ENCODE measurements at regions not wholly inside any gene's neighbourhood (a gene's known extent, or its start where the extent isn't known, plus 50 kb on each side); places are given as distances from the start of the nearest gene placed in this dataset.

DNA sequence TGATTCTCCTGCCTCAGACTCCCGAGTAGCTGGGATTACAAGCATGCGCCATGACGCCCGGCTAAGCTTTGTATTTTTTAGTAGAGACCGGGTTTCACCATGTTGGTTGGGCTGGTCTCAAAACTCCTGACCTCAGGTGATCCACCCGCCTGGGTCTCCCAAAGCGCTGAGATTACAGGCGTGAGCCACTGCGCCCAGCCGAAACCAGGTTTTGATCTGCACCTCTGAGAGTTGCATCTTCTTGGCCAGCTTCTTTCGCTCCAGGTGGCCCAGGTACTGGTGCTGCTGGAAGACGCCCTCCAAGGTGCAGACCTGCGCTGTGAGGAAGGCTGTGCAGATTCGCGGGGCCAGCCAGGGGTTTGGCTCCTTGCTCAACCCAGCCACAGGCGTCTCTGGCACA lies 275.4 kb upstream of the LRRC3B start:
- no peak overlapping the region for H3K27ac ChIP-seq
- no peaks in the 10 kb centered on the region for H3K4me1 ChIP-seq
- no peaks in the 10 kb centered on the region for H3K36me3 ChIP-seq
- H3K4me3 ChIP-seq, result no peak overlapping the region
- H3K9me3 ChIP-seq, result peaks cover 0 to 15% (median 0%) of the 10 kb centered on the region in 3 donors
- intact Hi-C loops (cut with DNase I), result no loop called here
- TF ChIP-seq POLR2A (IDR thresholded peaks at IDR 0.05), result no peak
- TF ChIP-seq, protein P1, sequence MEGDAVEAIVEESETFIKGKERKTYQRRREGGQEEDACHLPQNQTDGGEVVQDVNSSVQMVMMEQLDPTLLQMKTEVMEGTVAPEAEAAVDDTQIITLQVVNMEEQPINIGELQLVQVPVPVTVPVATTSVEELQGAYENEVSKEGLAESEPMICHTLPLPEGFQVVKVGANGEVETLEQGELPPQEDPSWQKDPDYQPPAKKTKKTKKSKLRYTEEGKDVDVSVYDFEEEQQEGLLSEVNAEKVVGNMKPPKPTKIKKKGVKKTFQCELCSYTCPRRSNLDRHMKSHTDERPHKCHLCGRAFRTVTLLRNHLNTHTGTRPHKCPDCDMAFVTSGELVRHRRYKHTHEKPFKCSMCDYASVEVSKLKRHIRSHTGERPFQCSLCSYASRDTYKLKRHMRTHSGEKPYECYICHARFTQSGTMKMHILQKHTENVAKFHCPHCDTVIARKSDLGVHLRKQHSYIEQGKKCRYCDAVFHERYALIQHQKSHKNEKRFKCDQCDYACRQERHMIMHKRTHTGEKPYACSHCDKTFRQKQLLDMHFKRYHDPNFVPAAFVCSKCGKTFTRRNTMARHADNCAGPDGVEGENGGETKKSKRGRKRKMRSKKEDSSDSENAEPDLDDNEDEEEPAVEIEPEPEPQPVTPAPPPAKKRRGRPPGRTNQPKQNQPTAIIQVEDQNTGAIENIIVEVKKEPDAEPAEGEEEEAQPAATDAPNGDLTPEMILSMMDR (IDR thresholded peaks at IDR 0.05), result no peak
- DNase-seq, result no peak
- 88 to 95% methylated on average over 9 to 11 of the region's 16 CpGs for WGBS, 2 donors
- no peaks in the 10 kb centered on the region for H3K27me3 ChIP-seq

DNA sequence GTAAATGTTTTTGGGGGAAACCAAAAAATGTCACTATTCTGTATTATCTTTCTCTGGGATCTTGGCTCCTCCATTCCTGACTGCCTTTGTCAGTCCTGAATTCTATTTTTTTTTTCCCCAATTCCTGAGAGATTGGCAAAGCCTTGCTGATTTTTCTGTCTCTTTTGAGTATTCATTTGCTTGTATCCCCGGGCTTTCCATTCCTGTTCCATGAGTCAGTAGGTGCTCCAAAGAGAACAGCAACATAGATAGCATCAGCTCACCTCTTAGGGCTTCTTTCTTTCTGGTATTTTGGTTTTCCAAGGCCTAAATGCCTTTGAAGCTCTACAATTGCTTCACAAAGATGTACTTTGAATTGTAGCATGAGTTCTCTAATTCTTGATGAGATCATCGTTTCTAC lies 271.7 kb upstream of the LRRC3B start:
- Histone ChIP-seq H3K36me3 (no peaks in the 10 kb centered on the region), H3K4me1 (no peaks in the 10 kb centered on the region), H3K4me3 (no peak overlapping the region), H3K27me3 (no peaks in the 10 kb centered on the region), H3K27ac (no peak overlapping the region), H3K9me3 (peaks cover 0 to 15% (median 0%) of the 10 kb centered on the region in 3 donors)
- intact Hi-C loops (cut with DNase I), result no loop called here
- no peak for TF ChIP-seq POLR2A (IDR thresholded peaks at IDR 0.05)
- TF ChIP-seq, protein P1 (IDR thresholded peaks at IDR 0.05), result no peak
- DNase-seq, result no peak
- 64 to 72% methylated on average over 2 of the region's 2 CpGs for WGBS, 2 donors

- DNase-seq, result no peak
These were observed 269.5 kb upstream of the LRRC3B start for GRCh38 chr3:26353097-26353496.

DNA sequence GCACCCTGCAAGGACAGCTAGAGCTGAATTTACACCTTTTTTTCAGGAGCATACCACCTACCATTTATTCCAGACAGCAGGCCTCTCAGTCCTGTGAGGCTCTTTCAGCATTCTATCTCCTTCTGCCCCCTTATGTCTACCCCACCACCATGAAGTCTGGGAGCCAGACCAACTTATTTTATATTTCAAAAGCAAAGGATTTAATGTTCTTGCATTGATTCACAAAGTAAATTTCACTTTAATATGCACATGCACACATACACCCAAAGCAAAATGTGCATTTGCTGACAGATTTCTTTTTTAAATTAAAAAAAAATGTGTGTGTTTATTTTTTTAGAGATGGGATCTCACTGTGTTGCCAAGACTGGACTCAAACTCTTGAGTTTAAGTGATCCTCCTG lies 264.2 kb upstream of the LRRC3B start:
- H3K4me3 ChIP-seq, result no peak overlapping the region

More at GRCh38 chr3:26353097-26353496, 269.5 kb upstream of the LRRC3B start:
- Histone ChIP-seq H3K27ac (no peak overlapping the region), H3K9me3 (peaks cover 0 to 15% (median 0%) of the 10 kb centered on the region in 3 donors), H3K4me3 (no peak overlapping the region), H3K36me3 (no peaks in the 10 kb centered on the region), H3K27me3 (no peaks in the 10 kb centered on the region), H3K4me1 (no peaks in the 10 kb centered on the region)
- TF ChIP-seq, protein P1 (IDR thresholded peaks at IDR 0.05), result no peak
- no peak for TF ChIP-seq POLR2A (IDR thresholded peaks at IDR 0.05)
- intact Hi-C loops (cut with DNase I), result no loop called here

DNA sequence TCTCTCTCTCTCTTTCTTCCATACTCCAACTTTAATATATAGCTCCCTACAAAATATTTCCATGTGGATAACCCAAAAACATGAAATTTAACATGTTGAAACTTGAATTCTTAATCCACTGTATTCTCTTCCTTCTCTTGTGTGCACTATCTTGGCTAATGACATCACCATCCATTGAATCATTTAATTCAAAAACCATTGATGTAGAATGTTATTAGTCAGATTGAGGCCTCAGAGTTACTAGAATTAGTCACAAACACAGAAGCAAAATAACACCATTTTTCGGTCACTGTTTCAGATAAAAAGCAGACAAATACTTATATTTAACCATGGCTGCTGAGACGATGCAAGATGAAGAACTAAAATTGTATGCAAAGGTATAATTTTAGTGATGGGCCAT lies 256.9 kb upstream of the LRRC3B start:
- Histone ChIP-seq H3K4me3 (no peak overlapping the region), H3K4me1 (no peaks in the 10 kb centered on the region), H3K36me3 (no peaks in the 10 kb centered on the region), H3K27ac (no peak overlapping the region), H3K27me3 (no peaks in the 10 kb centered on the region), H3K9me3 (no peaks in the 10 kb centered on the region)
- intact Hi-C loops (cut with DNase I), result no loop called here
- TF ChIP-seq POLR2A (IDR thresholded peaks at IDR 0.05), result no peak
- TF ChIP-seq, protein P1 (IDR thresholded peaks at IDR 0.05), result no peak
- WGBS, 2 donors, result 65 to 79% methylated on average over 2 of the region's 2 CpGs
- no peak for DNase-seq

More for the DNA sequence above, 264.2 kb upstream of the LRRC3B start:
- no peak overlapping the region for H3K27ac ChIP-seq
- H3K27me3 ChIP-seq, result no peaks in the 10 kb centered on the region
- DNase-seq, result no peak
- no peak for TF ChIP-seq POLR2A (IDR thresholded peaks at IDR 0.05)
- TF ChIP-seq, protein P1 (IDR thresholded peaks at IDR 0.05), result no peak
- no peaks in the 10 kb centered on the region for H3K9me3 ChIP-seq
- intact Hi-C loops (cut with DNase I), result no loop called here
- H3K36me3 ChIP-seq, result no peaks in the 10 kb centered on the region
- no peaks in the 10 kb centered on the region for H3K4me1 ChIP-seq
